Prostate gland (tissue), 2 donors: ENCODE measurements at regions not wholly inside any gene's neighbourhood (a gene's known extent, or its start where the extent isn't known, plus 50 kb on each side); places are given as distances from the start of the nearest gene placed in this dataset.

Experiments used
- DNase-seq: peaks from one replicate; pipeline ENCODE4 v3.0.0-alpha.2; 2019; ENCODE audit warnings: low spot score
- H3K27ac ChIP-seq, 2 donors: fragments of 200-600 bp; sonication (generic); 2 replicates each; pipeline ENCODE4 v1.5.1; 2017 to 2019
- H3K27me3 ChIP-seq: fragments of 200-600 bp; sonication (generic); replicated peaks from 2 replicates; pipeline ENCODE4 v1.5.1; 2019; ENCODE audit not compliant: insufficient read depth
- H3K36me3 ChIP-seq, 2 donors: fragments of 200-600 bp; sonication (generic); 1 replicate in 1 of 2; 2 replicates in 1 of 2; pipeline versions ENCODE4 v1.5.1 to v1.8.1; 2017 to 2019
- H3K4me1 ChIP-seq: fragments of 200-600 bp; sonication (generic); replicated peaks from 2 replicates; pipeline ENCODE4 v1.5.1; 2019
- H3K4me3 ChIP-seq, 2 donors: fragments of 200-600 bp; sonication (generic); 2 replicates each; pipeline ENCODE4 v1.5.1; 2017 to 2019
- H3K9me3 ChIP-seq: fragments of 200-600 bp; sonication (generic); 2 replicates; pipeline ENCODE4 v1.5.1; 2017
- POLR2A ChIP-seq: fragments of 450-650 bp; IDR thresholded peaks from one replicate; pipeline ENCODE4 v1.6.1; 2016; ENCODE audit warnings: antibody characterized with exemption, mild to moderate bottlenecking
- POLR2AphosphoS5 ChIP-seq: sonication (generic); formaldehyde crosslinking; IDR thresholded peaks from one replicate; pipeline ENCODE4 v1.6.1; 2017; ENCODE audit warnings: antibody characterized with exemption
- WGBS: methylation state at CpG from one replicate; pipeline ENCODE4 v1.1.5; 2018; 5-methylcytosine and 5-hydroxymethylcytosine counted together
- intact Hi-C: fragments of 100-400 bp; cut with DNase I; formaldehyde crosslinking; loops from one replicate; pipeline ENCODE4 v1.14.2; 2022
- TF ChIP-seq, protein P1 (sequence below), 4 experiments: fragments of 200-600 bp in 2 of 4; fragments of 450-650 bp in 2 of 4; sonication (generic) in 2 of 4; IDR thresholded peaks; 1 replicate in 3 of 4; 2 replicates in 1 of 4; pipeline ENCODE4 v1.5.1; 2016 to 2019; ENCODE audit warnings: antibody characterized with exemption in 4 of 4, mild to moderate bottlenecking in 2 of 4, moderate library complexity in 2 of 4

GRCh38 chr11:28632338-28632737 is 524.1 kb downstream of the METTL15 start:
- 75% methylated on average over 2 of the region's 2 CpGs for WGBS

GRCh38 chr11:28631148-28631547 is 523.0 kb downstream of the METTL15 start:
- 58% methylated on average over 1 of the region's 1 CpG for WGBS
- no peaks in the 10 kb centered on the region for H3K9me3 ChIP-seq
- no peaks in the 10 kb centered on the region for H3K27me3 ChIP-seq
- no peak overlapping the region for H3K4me3 ChIP-seq
- no peaks in the 10 kb centered on the region for H3K4me1 ChIP-seq
- no peak overlapping the region for H3K27ac ChIP-seq
- intact Hi-C loops = no loop called here
- no peak for TF ChIP-seq POLR2A
- TF ChIP-seq POLR2AphosphoS5 = no peak
- TF ChIP-seq, protein P1, sequence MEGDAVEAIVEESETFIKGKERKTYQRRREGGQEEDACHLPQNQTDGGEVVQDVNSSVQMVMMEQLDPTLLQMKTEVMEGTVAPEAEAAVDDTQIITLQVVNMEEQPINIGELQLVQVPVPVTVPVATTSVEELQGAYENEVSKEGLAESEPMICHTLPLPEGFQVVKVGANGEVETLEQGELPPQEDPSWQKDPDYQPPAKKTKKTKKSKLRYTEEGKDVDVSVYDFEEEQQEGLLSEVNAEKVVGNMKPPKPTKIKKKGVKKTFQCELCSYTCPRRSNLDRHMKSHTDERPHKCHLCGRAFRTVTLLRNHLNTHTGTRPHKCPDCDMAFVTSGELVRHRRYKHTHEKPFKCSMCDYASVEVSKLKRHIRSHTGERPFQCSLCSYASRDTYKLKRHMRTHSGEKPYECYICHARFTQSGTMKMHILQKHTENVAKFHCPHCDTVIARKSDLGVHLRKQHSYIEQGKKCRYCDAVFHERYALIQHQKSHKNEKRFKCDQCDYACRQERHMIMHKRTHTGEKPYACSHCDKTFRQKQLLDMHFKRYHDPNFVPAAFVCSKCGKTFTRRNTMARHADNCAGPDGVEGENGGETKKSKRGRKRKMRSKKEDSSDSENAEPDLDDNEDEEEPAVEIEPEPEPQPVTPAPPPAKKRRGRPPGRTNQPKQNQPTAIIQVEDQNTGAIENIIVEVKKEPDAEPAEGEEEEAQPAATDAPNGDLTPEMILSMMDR (IDR thresholded peaks at IDR 0.05) = no peak
- no peak for DNase-seq
- H3K36me3 ChIP-seq = no peaks in the 10 kb centered on the region

More at GRCh38 chr11:28632338-28632737, 524.1 kb downstream of the METTL15 start:
- H3K36me3 ChIP-seq = no peaks in the 10 kb centered on the region
- H3K27me3 ChIP-seq = no peaks in the 10 kb centered on the region
- intact Hi-C loops = no loop called here
- H3K4me3 ChIP-seq = no peak overlapping the region
- no peaks in the 10 kb centered on the region for H3K9me3 ChIP-seq
- H3K27ac ChIP-seq = no peak overlapping the region
- H3K4me1 ChIP-seq = no peaks in the 10 kb centered on the region
- DNase-seq = no peak
- TF ChIP-seq, protein P1 (IDR thresholded peaks at IDR 0.05) = no peak
- TF ChIP-seq POLR2AphosphoS5 (no peak), POLR2A (no peak)

DNA sequence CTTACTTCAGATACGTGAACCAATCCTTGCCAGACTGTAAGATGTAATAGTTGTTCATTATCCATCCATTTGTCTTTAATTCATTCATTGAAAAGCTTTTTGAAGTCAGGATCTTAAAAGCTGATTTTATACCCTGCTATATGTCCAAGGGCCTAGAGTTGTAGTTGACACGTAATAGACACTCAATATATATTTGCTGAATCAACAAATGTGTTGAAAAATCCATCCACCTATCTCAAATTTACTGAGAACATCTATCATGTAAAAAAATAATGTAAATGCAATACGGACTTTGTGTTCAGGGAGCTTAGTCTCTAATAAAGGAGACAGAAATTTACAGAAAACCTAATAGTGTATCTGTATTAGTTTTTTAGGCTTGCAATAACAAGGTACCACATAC is 521.0 kb downstream of the METTL15 start:
- H3K27ac ChIP-seq = no peak overlapping the region
- intact Hi-C loops = no loop called here

GRCh38 chr11:28628412-28628811 is 520.2 kb downstream of the METTL15 start:
- Histone ChIP-seq H3K4me1 (no peaks in the 10 kb centered on the region), H3K4me3 (no peak overlapping the region), H3K9me3 (no peaks in the 10 kb centered on the region), H3K27ac (no peak overlapping the region), H3K36me3 (no peaks in the 10 kb centered on the region), H3K27me3 (no peaks in the 10 kb centered on the region)
- WGBS = 93% methylated on average over 4 of the region's 4 CpGs
- TF ChIP-seq, protein P1 (IDR thresholded peaks at IDR 0.05) = no peak
- TF ChIP-seq POLR2A (no peak), POLR2AphosphoS5 (no peak)
- intact Hi-C loops = no loop called here
- no peak for DNase-seq

More for the DNA sequence above, 521.0 kb downstream of the METTL15 start:
- H3K27me3 ChIP-seq = no peaks in the 10 kb centered on the region
- TF ChIP-seq POLR2AphosphoS5 (no peak), POLR2A (no peak)
- TF ChIP-seq, protein P1 (IDR thresholded peaks at IDR 0.05) = no peak
- no peaks in the 10 kb centered on the region for H3K36me3 ChIP-seq
- H3K9me3 ChIP-seq = no peaks in the 10 kb centered on the region
- H3K4me1 ChIP-seq = no peaks in the 10 kb centered on the region
- DNase-seq = no peak
- no peak overlapping the region for H3K4me3 ChIP-seq
- WGBS = 88% methylated on average over 3 of the region's 3 CpGs

- Histone ChIP-seq H3K27ac (no peak overlapping the region), H3K36me3 (no peaks in the 10 kb centered on the region), H3K9me3 (no peaks in the 10 kb centered on the region), H3K27me3 (no peaks in the 10 kb centered on the region), H3K4me3 (no peak overlapping the region), H3K4me1 (no peaks in the 10 kb centered on the region)
- intact Hi-C loops = no loop called here
- TF ChIP-seq POLR2A (no peak), POLR2AphosphoS5 (no peak)
- TF ChIP-seq, protein P1 (IDR thresholded peaks at IDR 0.05) = no peak
- 100% methylated on average over 1 of the region's 1 CpG for WGBS
- no peak for DNase-seq
Observed at GRCh38 chr11:28627690-28628255, 519.6 kb downstream of the METTL15 start.
